NCI-H82 treated with DMSO at 0.1 percent for 48 hours (cell line): ENCODE measurements at regions not wholly inside any gene's neighbourhood (a gene's known extent, or its start where the extent isn't known, plus 50 kb on each side); places are given as distances from the start of the nearest gene placed in this dataset.
"Not testable (repeated sequence)": the region's sequence is repeated elsewhere in the genome, so short reads cannot be mapped to it uniquely, and the experiment has no call there.

Source experiments
- DNase-seq: peaks from one replicate; lab custom pipeline; 2025; ENCODE audit not compliant: unreplicated experiment; lab: John Stamatoyannopoulos, UW

GRCh38 chr16:88241404-88242311, 141.1 kb upstream of the ZNF469 start:
- not testable (repeated sequence) for DNase-seq

- DNase-seq = not testable (repeated sequence)
Observed at GRCh38 chr16:88242312-88243295, 140.2 kb upstream of the ZNF469 start.

- not testable (repeated sequence) for DNase-seq
Observed at GRCh38 chr16:88243921-88244320, 138.8 kb upstream of the ZNF469 start.

- not testable (repeated sequence) for DNase-seq
Observed at GRCh38 chr16:88245241-88246081, 137.3 kb upstream of the ZNF469 start.

GRCh38 chr16:88246955-88247582, 135.7 kb upstream of the ZNF469 start:
- not testable (repeated sequence) for DNase-seq

GRCh38 chr16:88247583-88247966, 135.2 kb upstream of the ZNF469 start:
- DNase-seq = not testable (repeated sequence)

- DNase-seq = not testable (repeated sequence)
Observed at GRCh38 chr16:88248761-88249160, 134.0 kb upstream of the ZNF469 start.

- DNase-seq = not testable (repeated sequence)
Observed at GRCh38 chr16:88250381-88250780, 132.4 kb upstream of the ZNF469 start.

GRCh38 chr16:88252057-88252794, 130.5 kb upstream of the ZNF469 start:
- not testable (repeated sequence) for DNase-seq

GRCh38 chr16:88258141-88258540, 124.6 kb upstream of the ZNF469 start:
- DNase-seq = not testable (repeated sequence)

GRCh38 chr16:88258764-88259525, 123.8 kb upstream of the ZNF469 start:
- DNase-seq = not testable (repeated sequence)

GRCh38 chr16:88259538-88259937, 123.2 kb upstream of the ZNF469 start:
- not testable (repeated sequence) for DNase-seq

- DNase-seq = not testable (repeated sequence)
Observed at GRCh38 chr16:88260146-88260545, 122.6 kb upstream of the ZNF469 start.

GRCh38 chr16:88260881-88261665, 121.7 kb upstream of the ZNF469 start:
- not testable (repeated sequence) for DNase-seq

GRCh38 chr16:88261814-88262605, 120.7 kb upstream of the ZNF469 start:
- DNase-seq = not testable (repeated sequence)

- not testable (repeated sequence) for DNase-seq
Observed at GRCh38 chr16:88262858-88263563, 119.7 kb upstream of the ZNF469 start.
